Epithelial cell of esophagus (primary cell): ENCODE measurements at regions not wholly inside any gene's neighbourhood (a gene's known extent, or its start where the extent isn't known, plus 50 kb on each side); places are given as distances from the start of the nearest gene placed in this dataset.

Experiments used
- DNase-seq: peaks from one replicate; pipeline ENCODE4 v3.0.0; 2010; ENCODE audit warnings: low read depth
- H3K4me3 ChIP-seq: 2 replicates; pipeline ENCODE4 v1.5.1; 2011; ENCODE audit warnings: mild to moderate bottlenecking, low read length, control low read depth
- TF ChIP-seq, protein P1 (sequence below): IDR thresholded peaks from 2 replicates; pipeline ENCODE4 v1.5.1; 2011; ENCODE audit warnings: low read depth, mild to moderate bottlenecking, low read length, control low read depth, inconsistent platforms; ENCODE audit not compliant: insufficient read depth; ENCODE audit errors: missing control alignments

DNA sequence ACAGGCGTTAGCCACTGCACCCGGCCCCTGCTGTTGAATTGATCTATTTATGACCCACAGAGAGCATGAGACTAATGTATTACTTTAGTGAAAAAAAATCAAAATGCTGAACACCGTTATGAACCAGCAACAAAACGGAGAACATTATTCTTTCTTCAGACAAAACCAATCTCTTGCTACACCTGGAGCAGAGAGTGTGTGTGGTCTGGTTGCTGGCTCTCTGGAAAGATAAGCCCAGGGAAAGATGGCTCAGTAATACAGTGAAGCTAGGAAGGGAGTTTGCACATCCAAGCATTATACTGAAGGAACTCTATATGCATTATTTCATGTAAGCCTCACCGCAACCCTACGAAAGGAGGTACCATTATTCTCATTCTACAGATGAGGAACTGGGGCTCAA lies 117.0 kb downstream of the GLUL start:
- TF ChIP-seq, protein P1, sequence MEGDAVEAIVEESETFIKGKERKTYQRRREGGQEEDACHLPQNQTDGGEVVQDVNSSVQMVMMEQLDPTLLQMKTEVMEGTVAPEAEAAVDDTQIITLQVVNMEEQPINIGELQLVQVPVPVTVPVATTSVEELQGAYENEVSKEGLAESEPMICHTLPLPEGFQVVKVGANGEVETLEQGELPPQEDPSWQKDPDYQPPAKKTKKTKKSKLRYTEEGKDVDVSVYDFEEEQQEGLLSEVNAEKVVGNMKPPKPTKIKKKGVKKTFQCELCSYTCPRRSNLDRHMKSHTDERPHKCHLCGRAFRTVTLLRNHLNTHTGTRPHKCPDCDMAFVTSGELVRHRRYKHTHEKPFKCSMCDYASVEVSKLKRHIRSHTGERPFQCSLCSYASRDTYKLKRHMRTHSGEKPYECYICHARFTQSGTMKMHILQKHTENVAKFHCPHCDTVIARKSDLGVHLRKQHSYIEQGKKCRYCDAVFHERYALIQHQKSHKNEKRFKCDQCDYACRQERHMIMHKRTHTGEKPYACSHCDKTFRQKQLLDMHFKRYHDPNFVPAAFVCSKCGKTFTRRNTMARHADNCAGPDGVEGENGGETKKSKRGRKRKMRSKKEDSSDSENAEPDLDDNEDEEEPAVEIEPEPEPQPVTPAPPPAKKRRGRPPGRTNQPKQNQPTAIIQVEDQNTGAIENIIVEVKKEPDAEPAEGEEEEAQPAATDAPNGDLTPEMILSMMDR = no peak
- no peak overlapping the region for H3K4me3 ChIP-seq
- DNase-seq = no peak

DNA sequence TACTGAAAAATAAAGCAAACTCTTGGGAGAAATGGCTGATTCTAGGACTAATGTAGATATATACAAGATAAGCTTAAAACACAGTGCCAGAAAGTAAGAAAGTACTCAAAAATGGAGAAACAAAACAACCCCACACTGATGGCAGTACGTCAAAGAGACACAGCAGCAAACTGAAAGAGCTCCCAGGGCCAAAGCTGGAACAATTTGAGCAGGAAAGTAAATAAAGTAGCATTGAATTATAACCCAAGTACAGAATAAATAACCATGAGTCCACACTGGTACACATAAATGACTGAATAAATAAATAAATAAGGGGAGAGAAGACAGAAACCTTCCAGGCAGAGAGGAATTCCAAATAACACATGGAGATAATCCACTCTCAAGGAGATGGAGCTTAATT lies 120.9 kb downstream of the GLUL start:
- H3K4me3 ChIP-seq = no peak overlapping the region
- TF ChIP-seq, protein P1 = no peak
- DNase-seq = no peak

DNA sequence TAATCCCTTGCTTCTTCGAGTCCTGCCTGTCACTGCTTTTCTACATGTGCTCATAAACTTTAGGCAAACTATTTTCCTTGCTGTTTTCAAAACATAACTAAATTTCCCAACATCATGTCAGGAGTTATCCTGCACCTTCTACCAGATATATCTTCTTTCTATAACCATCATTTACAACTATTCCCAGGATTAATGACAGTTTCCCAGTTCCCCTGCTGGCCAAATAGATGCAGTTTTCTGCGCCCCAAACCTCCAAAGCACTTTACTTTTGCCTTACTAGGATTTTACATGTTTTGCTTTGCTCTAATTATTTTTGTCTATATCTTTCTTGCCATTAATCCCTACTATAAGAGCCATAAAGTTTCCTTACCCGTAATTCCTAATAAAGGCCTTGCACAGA lies 122.5 kb downstream of the GLUL start:
- no peak overlapping the region for H3K4me3 ChIP-seq
- no peak for DNase-seq
- TF ChIP-seq, protein P1 = peak; percentile 7

DNA sequence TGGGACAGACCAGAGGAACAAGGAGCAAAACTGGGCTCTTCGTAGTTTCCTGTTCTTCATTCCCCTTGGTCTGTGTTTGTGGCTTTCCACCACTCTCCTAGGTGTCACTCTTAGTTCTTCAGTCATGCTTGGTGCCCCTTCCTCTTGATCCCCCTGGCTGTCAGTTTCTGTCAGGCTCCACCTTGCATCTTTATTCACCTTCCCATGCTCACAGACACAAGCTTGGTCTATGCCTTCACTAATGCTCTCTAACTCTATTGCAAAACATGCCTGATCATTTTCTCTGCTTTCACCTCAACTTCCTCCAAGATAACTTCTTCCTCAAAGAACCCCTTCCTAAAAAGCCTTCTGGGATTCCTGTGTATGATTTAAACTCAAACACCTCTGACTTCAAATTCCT lies 122.9 kb downstream of the GLUL start:
- TF ChIP-seq, protein P1 = no peak
- DNase-seq = no peak
- H3K4me3 ChIP-seq = no peak overlapping the region

DNA sequence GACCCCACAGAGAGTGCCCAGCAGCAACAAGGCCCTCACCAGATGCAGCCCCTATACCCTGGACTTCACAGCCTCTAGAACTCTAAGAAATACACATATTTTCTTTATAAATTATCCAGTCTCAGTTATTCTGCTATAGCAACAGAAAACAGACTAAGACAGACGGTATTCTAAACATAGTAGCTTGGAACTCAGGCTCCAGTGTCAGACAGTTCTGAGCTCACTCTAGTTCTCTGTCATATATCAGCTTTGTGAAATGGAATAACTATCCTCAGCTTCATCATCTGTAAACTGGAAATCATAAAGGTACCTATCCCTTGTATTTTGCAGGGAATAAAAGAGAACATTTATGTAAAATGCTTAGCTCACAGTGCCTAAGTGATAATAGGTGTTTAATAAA lies 127.4 kb downstream of the GLUL start:
- no peak for DNase-seq
- TF ChIP-seq, protein P1 = no peak

DNA sequence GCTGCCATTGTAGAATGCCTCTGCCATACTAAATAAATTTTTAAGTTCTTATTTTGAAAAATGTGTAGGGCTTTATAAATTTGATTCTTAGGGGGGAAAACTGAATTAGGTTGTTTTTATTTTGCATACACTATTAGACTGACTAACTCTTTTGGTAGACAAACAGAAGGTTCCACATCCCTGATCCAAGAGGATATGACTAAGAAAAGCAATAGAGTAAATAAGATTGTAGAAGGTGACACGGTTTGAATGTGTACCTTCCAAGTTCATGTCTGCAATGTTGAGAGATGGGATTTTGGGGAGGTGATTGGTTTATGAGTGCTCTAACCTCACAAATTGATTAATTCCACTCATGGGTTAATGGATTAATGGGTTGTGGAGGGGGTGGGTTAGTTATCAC lies 127.9 kb downstream of the GLUL start:
- H3K4me3 ChIP-seq = no peak overlapping the region
- TF ChIP-seq, protein P1 = no peak
- DNase-seq = peak; percentile 15

More for the DNA sequence above, 127.4 kb downstream of the GLUL start:
- no peak overlapping the region for H3K4me3 ChIP-seq

DNA sequence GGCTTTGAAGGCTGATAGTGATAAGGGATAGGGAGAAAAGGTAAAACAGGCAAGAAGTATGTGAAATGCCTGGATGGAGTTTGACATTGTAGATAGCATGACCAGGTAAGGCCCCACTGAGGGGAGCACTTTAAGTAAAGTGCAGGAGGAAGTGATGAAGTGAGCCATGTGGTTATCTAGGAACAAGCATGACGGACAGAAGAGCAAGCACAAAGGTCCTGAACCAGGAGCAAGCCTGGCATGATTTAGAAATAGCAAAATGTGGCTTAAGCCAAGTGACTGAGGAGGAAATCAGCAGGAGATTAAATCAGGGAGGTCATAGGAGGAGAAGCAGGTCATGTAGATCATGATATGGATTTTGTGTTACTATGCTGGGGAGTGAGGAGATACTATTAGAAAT lies 129.2 kb downstream of the GLUL start:
- no peak for DNase-seq
- TF ChIP-seq, protein P1 = no peak
- H3K4me3 ChIP-seq = no peak overlapping the region
